Stimulated activated memory B cell treated with anti-CD40 and anti-IgM and Interleukin-4, amounts not matched to agents 10 μg/mL and 1 μg/mL and 100 μg/mL, for 72 hours (primary cell): ENCODE measurements at regions not wholly inside any gene's neighbourhood (a gene's known extent, or its start where the extent isn't known, plus 50 kb on each side); places are given as distances from the start of the nearest gene placed in this dataset.

Source experiments
- ATAC-seq: fragments of 150-1000 bp; cut with Tn5 transposase; 2 replicates; pipeline ENCODE4 v1.10.0; 2021
- H3K27ac Mint-ChIP-seq: one replicate; pipeline ENCODE4 v1.8.0; 2022; ENCODE audit warnings: mild to moderate bottlenecking, mixed read lengths
- H3K27me3 Mint-ChIP-seq: one replicate; pipeline ENCODE4 v1.8.0; 2022; ENCODE audit warnings: mixed read lengths
- H3K36me3 Mint-ChIP-seq: one replicate; pipeline ENCODE4 v1.8.0; 2022; ENCODE audit warnings: mixed read lengths
- H3K4me1 Mint-ChIP-seq: one replicate; pipeline ENCODE4 v1.8.0; 2022; ENCODE audit warnings: mixed read lengths
- H3K4me3 Mint-ChIP-seq: one replicate; pipeline ENCODE4 v1.8.0; 2022; ENCODE audit warnings: mild to moderate bottlenecking, moderate library complexity, mixed read lengths
- H3K9me3 Mint-ChIP-seq: one replicate; pipeline ENCODE4 v1.8.0; 2022; ENCODE audit warnings: mixed read lengths

- Mint-ChIP-seq H3K27me3 (no peaks in the 10 kb centered on the region), H3K4me1 (no peaks in the 10 kb centered on the region)
Observed at GRCh38 chr7:46368871-46369270, 447.8 kb upstream of the IGFBP3 start.

GRCh38 chr7:46366526-46366925 lies 445.5 kb upstream of the IGFBP3 start:
- H3K4me3 Mint-ChIP-seq = no peak overlapping the region
- H3K27ac Mint-ChIP-seq = no peak overlapping the region
- peaks cover 5% of the 10 kb centered on the region for H3K9me3 Mint-ChIP-seq
- no peaks in the 10 kb centered on the region for H3K4me1 Mint-ChIP-seq
- H3K27me3 Mint-ChIP-seq = no peaks in the 10 kb centered on the region
- no peak for ATAC-seq
- H3K36me3 Mint-ChIP-seq = no peaks in the 10 kb centered on the region

More at GRCh38 chr7:46368871-46369270, 447.8 kb upstream of the IGFBP3 start:
- H3K36me3 Mint-ChIP-seq = no peaks in the 10 kb centered on the region
- ATAC-seq = no peak
- peaks cover 5% of the 10 kb centered on the region for H3K9me3 Mint-ChIP-seq
- no peak overlapping the region for H3K27ac Mint-ChIP-seq
- H3K4me3 Mint-ChIP-seq = no peak overlapping the region

DNA sequence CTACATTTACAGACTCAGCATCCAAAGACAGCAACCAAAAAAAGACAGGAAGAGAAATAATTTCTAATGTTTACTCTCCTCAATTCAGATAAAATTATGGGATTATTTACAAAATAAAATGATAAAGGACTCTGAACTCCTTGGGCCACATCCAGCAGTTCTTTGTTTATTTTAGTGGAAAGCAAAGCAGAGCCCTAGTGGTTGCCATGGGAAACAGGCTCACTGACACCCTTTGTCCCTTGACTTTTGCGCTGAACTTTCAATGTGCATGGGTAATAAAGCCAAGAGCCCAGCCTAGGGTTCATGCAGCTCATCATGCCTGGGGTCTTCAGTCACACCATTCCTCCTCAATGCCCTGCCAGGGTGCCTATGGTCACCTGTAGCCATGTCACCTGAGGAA lies 442.6 kb upstream of the IGFBP3 start:
- Mint-ChIP-seq H3K27me3 (no peaks in the 10 kb centered on the region), H3K27ac (no peak overlapping the region), H3K4me1 (no peaks in the 10 kb centered on the region), H3K4me3 (no peak overlapping the region), H3K36me3 (no peaks in the 10 kb centered on the region), H3K9me3 (peaks cover 3% of the 10 kb centered on the region)
- no peak for ATAC-seq

- Mint-ChIP-seq H3K9me3 (no peaks in the 10 kb centered on the region), H3K27me3 (no peaks in the 10 kb centered on the region), H3K4me1 (no peaks in the 10 kb centered on the region), H3K4me3 (no peak overlapping the region), H3K27ac (no peak overlapping the region), H3K36me3 (no peaks in the 10 kb centered on the region)
- ATAC-seq = no peak
Observed at GRCh38 chr7:46360811-46361210, 439.7 kb upstream of the IGFBP3 start.

DNA sequence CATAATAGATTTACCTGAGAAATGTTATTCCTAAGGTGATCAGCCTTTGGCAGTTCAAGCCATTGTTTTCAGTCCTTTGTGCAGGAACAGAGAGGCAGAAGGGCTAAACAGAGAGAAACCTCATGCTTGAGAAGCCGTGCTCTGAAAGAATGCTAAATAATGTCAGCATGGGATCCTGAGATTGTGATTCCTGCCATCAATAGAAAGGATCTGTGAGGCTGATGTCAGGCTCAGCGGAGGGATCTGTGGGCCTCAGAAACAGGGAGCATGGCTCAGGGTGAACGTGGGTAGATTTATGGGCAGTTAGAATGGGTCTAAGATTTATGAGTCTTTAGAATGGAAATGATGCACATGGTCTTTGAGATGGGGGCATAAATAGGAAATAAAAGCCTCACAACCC lies 439.2 kb upstream of the IGFBP3 start:
- H3K27ac Mint-ChIP-seq = no peak overlapping the region
- no peaks in the 10 kb centered on the region for H3K27me3 Mint-ChIP-seq
- ATAC-seq = no peak
- H3K9me3 Mint-ChIP-seq = no peaks in the 10 kb centered on the region
- no peaks in the 10 kb centered on the region for H3K4me1 Mint-ChIP-seq
- H3K36me3 Mint-ChIP-seq = no peaks in the 10 kb centered on the region
- H3K4me3 Mint-ChIP-seq = no peak overlapping the region

- Mint-ChIP-seq H3K4me3 (no peak overlapping the region), H3K27ac (no peak overlapping the region), H3K4me1 (no peaks in the 10 kb centered on the region), H3K36me3 (no peaks in the 10 kb centered on the region), H3K27me3 (no peaks in the 10 kb centered on the region), H3K9me3 (no peaks in the 10 kb centered on the region)
- no peak for ATAC-seq
Observed at GRCh38 chr7:46357851-46358250, 436.8 kb upstream of the IGFBP3 start.

- no peaks in the 10 kb centered on the region for H3K36me3 Mint-ChIP-seq
- H3K9me3 Mint-ChIP-seq = no peaks in the 10 kb centered on the region
- no peaks in the 10 kb centered on the region for H3K27me3 Mint-ChIP-seq
- ATAC-seq = no peak
- no peak overlapping the region for H3K27ac Mint-ChIP-seq
- no peaks in the 10 kb centered on the region for H3K4me1 Mint-ChIP-seq
- H3K4me3 Mint-ChIP-seq = no peak overlapping the region
Observed at GRCh38 chr7:46357290-46357689, 436.2 kb upstream of the IGFBP3 start.

DNA sequence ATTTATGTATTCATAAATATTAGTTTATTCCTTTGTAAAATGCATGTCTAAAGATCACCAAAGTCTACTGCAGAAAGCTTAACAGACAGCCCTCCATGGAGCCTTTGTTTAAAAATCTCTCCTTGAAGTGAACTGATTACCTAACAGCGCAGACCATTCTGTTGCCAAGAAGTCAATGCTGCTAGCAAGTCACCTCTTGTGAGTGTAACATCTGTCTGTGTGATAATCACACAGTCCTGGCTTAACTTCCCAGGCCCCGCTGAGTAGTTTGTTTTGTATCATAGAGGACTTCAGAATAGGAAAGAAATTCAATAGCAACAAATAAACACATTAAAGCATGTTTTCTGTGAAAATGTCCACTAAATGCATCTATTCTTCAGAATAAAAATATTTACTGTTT lies 435.3 kb upstream of the IGFBP3 start:
- Mint-ChIP-seq H3K4me3 (no peak overlapping the region), H3K36me3 (no peaks in the 10 kb centered on the region), H3K9me3 (no peaks in the 10 kb centered on the region), H3K27ac (no peak overlapping the region), H3K27me3 (no peaks in the 10 kb centered on the region), H3K4me1 (no peaks in the 10 kb centered on the region)
- no peak for ATAC-seq

DNA sequence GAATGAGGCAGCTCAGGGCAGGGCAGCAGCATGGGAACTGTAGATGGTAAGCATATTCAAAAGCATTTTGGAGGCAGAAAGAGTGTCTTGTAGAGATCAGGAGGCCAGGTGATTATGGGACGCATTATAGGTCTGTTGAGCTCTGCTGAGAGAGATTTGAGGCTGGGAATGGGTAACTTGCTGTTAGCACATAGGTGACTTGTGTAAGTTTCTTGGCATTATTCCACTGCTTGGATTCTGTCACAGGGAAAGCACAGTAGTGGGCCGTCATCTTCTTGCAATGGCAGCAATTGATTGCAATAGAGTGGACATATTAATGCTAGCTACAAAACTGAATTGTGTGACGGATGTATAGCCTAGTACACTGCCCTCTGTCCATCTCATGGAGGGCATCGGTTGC lies 434.3 kb upstream of the IGFBP3 start:
- no peaks in the 10 kb centered on the region for H3K4me1 Mint-ChIP-seq
- H3K36me3 Mint-ChIP-seq = no peaks in the 10 kb centered on the region
- H3K27ac Mint-ChIP-seq = no peak overlapping the region
- ATAC-seq = no peak
- H3K27me3 Mint-ChIP-seq = no peaks in the 10 kb centered on the region
- no peaks in the 10 kb centered on the region for H3K9me3 Mint-ChIP-seq
- H3K4me3 Mint-ChIP-seq = no peak overlapping the region

GRCh38 chr7:46352004-46352954 lies 431.2 kb upstream of the IGFBP3 start:
- no peaks in the 10 kb centered on the region for H3K27me3 Mint-ChIP-seq
- no peak overlapping the region for H3K4me3 Mint-ChIP-seq
- H3K9me3 Mint-ChIP-seq = no peaks in the 10 kb centered on the region
- no peak overlapping the region for H3K27ac Mint-ChIP-seq
- ATAC-seq = no peak
- H3K36me3 Mint-ChIP-seq = no peaks in the 10 kb centered on the region
- H3K4me1 Mint-ChIP-seq = no peaks in the 10 kb centered on the region

GRCh38 chr7:46349490-46349889 lies 428.4 kb upstream of the IGFBP3 start:
- Mint-ChIP-seq H3K27ac (no peak overlapping the region), H3K9me3 (no peaks in the 10 kb centered on the region), H3K27me3 (no peaks in the 10 kb centered on the region), H3K4me3 (no peak overlapping the region), H3K36me3 (no peaks in the 10 kb centered on the region), H3K4me1 (no peaks in the 10 kb centered on the region)
- ATAC-seq = no peak

GRCh38 chr7:46344533-46344932 lies 423.5 kb upstream of the IGFBP3 start:
- H3K9me3 Mint-ChIP-seq = peaks cover 2% of the 10 kb centered on the region
- no peaks in the 10 kb centered on the region for H3K36me3 Mint-ChIP-seq
- no peaks in the 10 kb centered on the region for H3K27me3 Mint-ChIP-seq
- ATAC-seq = no peak
- no peaks in the 10 kb centered on the region for H3K4me1 Mint-ChIP-seq
- no peak overlapping the region for H3K4me3 Mint-ChIP-seq
- no peak overlapping the region for H3K27ac Mint-ChIP-seq

DNA sequence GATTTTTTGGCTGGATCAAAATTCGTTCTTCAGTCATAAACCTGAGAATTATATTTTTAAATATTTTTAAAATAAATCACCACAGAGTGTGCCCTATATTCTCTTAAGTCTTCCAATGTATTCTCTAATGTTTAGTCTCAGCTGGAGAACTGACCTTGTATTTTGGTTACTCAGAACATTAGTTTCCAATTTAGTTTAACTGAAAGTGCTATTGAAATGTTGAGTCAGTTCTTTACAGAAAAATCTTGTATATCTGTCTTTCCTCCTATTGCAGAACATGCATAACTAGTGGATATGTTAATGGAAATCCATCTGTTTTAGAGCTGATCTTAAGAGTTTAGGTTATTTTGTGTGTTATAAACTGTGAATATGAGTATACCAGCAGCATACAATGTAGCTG lies 422.7 kb upstream of the IGFBP3 start:
- peaks cover 2% of the 10 kb centered on the region for H3K9me3 Mint-ChIP-seq
- no peaks in the 10 kb centered on the region for H3K27me3 Mint-ChIP-seq
- H3K27ac Mint-ChIP-seq = no peak overlapping the region
- no peaks in the 10 kb centered on the region for H3K4me1 Mint-ChIP-seq
- no peaks in the 10 kb centered on the region for H3K36me3 Mint-ChIP-seq
- H3K4me3 Mint-ChIP-seq = no peak overlapping the region
- ATAC-seq = no peak

GRCh38 chr7:46322937-46323336 lies 401.9 kb upstream of the IGFBP3 start:
- Mint-ChIP-seq H3K9me3 (peaks cover 7% of the 10 kb centered on the region), H3K4me1 (no peaks in the 10 kb centered on the region), H3K27ac (no peak overlapping the region), H3K36me3 (no peaks in the 10 kb centered on the region), H3K4me3 (no peak overlapping the region), H3K27me3 (no peaks in the 10 kb centered on the region)
- ATAC-seq = no peak

- no peak for ATAC-seq
- Mint-ChIP-seq H3K4me1 (no peaks in the 10 kb centered on the region), H3K4me3 (no peak overlapping the region), H3K27me3 (no peaks in the 10 kb centered on the region), H3K27ac (no peak overlapping the region), H3K36me3 (no peaks in the 10 kb centered on the region), H3K9me3 (peaks cover 7% of the 10 kb centered on the region)
Observed at GRCh38 chr7:46321556-46322205, 400.6 kb upstream of the IGFBP3 start.

DNA sequence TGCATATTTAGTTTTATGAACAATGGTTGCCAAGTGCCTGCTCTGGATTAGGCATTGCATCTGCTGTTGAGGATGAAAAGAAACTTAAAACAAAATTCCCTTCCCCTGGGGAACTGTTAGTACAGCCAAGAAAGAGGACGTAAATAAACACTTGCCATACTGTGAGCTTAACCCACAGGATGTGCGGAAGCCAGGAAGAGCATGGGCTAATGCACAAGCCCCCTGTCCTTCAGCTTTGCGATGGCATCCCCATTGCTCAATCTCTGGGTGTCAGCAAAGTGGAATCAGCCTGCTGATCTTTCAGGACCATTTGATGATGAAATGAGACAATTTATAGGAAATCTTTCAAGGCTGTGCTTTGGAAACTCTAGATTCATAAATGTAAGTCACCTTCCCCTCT lies 399.9 kb upstream of the IGFBP3 start:
- no peak for ATAC-seq
- no peaks in the 10 kb centered on the region for H3K36me3 Mint-ChIP-seq
- H3K27ac Mint-ChIP-seq = no peak overlapping the region
- H3K4me3 Mint-ChIP-seq = no peak overlapping the region
- H3K9me3 Mint-ChIP-seq = peaks cover 7% of the 10 kb centered on the region
- no peaks in the 10 kb centered on the region for H3K4me1 Mint-ChIP-seq
- H3K27me3 Mint-ChIP-seq = no peaks in the 10 kb centered on the region
